Fibroblast of skin of left biceps (primary cell): ENCODE measurements at regions not wholly inside any gene's neighbourhood (a gene's known extent, or its start where the extent isn't known, plus 50 kb on each side); places are given as distances from the start of the nearest gene placed in this dataset.

Source experiments
- DNase-seq, 2 experiments: peaks; one replicate each; pipeline ENCODE4 v3.0.0-alpha.2; 2013; ENCODE audit warnings: low read depth in 2 of 2

- DNase-seq = no peak
These were observed 166.1 kb downstream of the SLC28A3 start for GRCh38 chr9:84174486-84174885.

GRCh38 chr9:84177407-84177806, 163.2 kb downstream of the SLC28A3 start:
- DNase-seq = no peak

GRCh38 chr9:84179531-84179930, 161.0 kb downstream of the SLC28A3 start:
- no peak for DNase-seq

- DNase-seq = no peak
These were observed 153.5 kb downstream of the SLC28A3 start for GRCh38 chr9:84187090-84187489.

- no peak for DNase-seq
These were observed 150.7 kb downstream of the SLC28A3 start for GRCh38 chr9:84189904-84190303.

- no peak for DNase-seq
These were observed 150.1 kb downstream of the SLC28A3 start for GRCh38 chr9:84190411-84190810.

GRCh38 chr9:84206801-84207370, 133.7 kb downstream of the SLC28A3 start:
- DNase-seq = no peak

- DNase-seq = peak in 1 of 2 experiments; percentile 26
These were observed 133.0 kb downstream of the SLC28A3 start for GRCh38 chr9:84207491-84207951.

- no peak for DNase-seq
These were observed 128.3 kb downstream of the SLC28A3 start for GRCh38 chr9:84212246-84212645.

GRCh38 chr9:84212982-84213381, 127.6 kb downstream of the SLC28A3 start:
- DNase-seq = no peak

GRCh38 chr9:84216151-84216550, 124.4 kb downstream of the SLC28A3 start:
- no peak for DNase-seq

GRCh38 chr9:84218322-84218721, 122.2 kb downstream of the SLC28A3 start:
- DNase-seq = no peak

- DNase-seq = no peak
These were observed 116.3 kb downstream of the SLC28A3 start for GRCh38 chr9:84224246-84224645.
